GM18873 (cell line): ENCODE measurements at regions not wholly inside any gene's neighbourhood (a gene's known extent, or its start where the extent isn't known, plus 50 kb on each side); places are given as distances from the start of the nearest gene placed in this dataset.

Experiments used
- ATAC-seq: cut with Tn5 transposase; IDR thresholded peaks from one replicate; pipeline ENCODE4 v1.9.1; 2021; ENCODE audit warnings: mild to moderate bottlenecking, moderate library complexity, moderate number of reproducible peaks; ENCODE audit not compliant: unreplicated experiment, low FRiP score

GRCh38 chrX:39601231-39602177 lies 496.3 kb downstream of the BCOR start:
- no peak for ATAC-seq

- ATAC-seq, result no peak
Observed at GRCh38 chrX:39602195-39602594, 495.6 kb downstream of the BCOR start.

GRCh38 chrX:39603230-39603629 lies 494.5 kb downstream of the BCOR start:
- ATAC-seq, result no peak

DNA sequence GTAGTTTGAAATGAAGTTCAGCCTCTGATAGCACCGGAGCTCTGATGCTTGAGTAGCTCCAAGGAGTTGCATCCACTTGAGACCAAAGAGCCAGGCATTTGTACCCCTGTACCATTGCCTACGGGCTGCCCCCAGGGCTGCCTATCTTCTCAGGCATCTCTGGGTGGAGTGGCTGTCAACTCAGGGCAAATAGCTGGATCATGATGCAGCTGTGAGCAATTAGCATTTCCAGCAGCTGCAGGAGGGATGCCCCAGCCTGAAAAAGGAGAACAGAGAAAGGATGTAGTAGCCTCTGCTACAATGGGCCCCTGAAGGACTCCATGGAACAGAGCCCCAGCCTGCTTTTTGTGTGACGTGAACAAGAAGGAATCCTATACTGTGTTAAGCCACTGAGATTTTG lies 492.6 kb downstream of the BCOR start:
- ATAC-seq, result no peak

GRCh38 chrX:39605866-39606265 lies 491.9 kb downstream of the BCOR start:
- no peak for ATAC-seq

DNA sequence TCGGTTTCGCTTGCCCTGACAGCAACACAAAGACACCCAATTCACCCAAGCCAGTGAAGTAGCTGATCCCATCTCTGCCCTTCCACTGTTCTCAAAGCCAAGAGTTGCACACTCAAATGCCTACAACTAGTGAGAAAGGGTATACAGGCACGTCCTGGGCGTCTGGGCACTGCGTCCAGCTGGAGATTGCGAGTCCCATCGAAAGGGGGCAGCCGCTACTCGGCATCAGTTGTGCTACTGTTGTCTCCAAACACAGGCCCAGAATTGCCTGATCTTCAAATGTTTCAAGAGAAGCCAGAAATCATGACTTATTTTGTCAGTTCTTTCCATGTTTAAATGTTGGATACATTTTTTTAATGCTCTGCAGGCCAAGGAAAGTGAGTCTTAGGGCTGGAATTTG lies 487.8 kb downstream of the BCOR start:
- ATAC-seq, result no peak

GRCh38 chrX:39611468-39611867 lies 486.3 kb downstream of the BCOR start:
- ATAC-seq, result no peak

DNA sequence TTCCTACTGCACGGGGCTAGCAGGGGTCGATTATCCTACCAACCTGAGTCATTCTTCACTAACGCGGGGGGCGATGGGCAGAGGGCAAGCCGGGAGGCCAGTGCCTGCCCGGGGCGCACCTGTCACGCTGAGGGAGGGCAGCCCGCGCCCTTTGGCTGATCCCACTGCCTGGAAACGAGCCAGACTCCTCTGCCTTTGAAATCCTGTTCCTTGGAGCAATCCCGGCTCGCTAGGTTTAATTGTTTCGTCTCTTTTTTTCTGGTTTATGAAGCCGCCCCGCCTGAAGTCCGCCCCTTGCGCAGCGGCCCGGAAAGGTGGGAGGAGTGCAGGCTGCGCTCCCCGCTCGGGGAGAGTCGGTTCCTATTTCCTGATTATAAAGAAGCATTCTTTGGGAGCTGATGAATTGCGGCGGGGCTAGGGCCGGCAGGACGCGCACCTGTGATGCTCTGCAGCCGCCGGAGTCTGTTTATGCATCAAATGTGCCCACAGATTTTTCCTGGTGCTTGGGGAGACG lies 484.2 kb downstream of the BCOR start:
- no peak for ATAC-seq

GRCh38 chrX:39613997-39614679 lies 483.6 kb downstream of the BCOR start:
- no peak for ATAC-seq

DNA sequence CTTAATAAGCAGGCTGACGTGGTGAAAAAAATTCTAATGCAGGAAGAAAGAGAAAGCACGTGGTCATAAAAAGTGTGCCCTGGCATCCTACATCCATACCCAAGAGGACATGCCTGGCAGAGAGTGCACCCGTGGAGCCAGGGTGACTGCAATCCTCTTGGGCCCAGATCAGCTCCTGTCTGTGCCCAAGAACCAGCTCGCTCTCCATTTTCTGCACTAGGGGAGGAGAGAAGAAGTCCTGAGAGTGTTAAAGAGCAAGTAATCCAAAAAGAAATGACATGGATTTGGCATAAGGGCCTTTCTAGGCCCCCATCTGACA lies 483.1 kb downstream of the BCOR start:
- no peak for ATAC-seq

DNA sequence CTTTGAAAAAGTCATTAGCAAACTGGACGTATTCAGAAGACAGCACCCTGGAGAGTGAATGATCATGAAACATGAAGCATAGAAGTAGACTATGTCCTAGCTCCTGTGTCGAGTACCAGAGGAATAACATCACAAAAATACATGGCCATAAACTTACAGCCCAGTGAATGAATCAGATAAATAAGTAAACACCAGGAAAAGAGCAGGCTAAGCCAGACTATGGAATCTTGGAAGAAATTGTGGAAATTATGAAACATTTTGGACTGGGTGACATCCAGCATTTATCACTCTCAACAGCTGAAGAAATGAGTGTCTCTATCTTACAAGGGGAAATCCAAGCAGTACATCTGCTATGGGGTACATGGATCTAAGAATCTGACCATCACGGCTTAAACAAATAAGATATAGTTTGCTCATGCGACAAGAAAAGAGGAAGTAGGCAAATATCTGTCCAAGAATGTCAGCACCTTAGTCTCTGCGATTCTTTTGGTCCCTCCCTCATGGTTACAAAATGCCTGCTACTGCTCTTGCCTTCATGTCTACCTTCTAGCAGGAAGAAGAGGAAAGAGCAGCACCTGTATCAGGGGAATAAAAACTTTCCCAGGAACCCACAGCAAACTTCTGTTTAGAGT lies 481.5 kb downstream of the BCOR start:
- ATAC-seq, result no peak

DNA sequence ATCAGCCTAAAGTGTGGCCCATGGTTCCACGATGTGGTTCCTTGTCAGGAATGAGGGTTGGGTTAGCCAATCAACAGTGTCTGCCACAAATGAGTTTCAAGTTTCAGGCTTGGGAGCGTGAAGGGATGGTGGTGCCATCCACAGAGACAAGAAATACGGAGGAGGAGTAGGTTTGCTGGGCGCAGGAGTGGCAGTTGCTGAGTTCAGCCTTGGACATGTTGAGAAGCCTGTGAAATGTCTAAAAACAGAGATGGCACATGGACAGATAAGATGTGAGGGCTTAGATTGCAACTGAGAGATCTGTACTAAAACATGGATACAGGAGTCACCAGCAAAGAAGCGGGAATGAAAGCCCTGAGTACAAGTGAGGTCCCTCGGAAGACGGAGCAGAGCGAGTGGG lies 481.0 kb downstream of the BCOR start:
- no peak for ATAC-seq

DNA sequence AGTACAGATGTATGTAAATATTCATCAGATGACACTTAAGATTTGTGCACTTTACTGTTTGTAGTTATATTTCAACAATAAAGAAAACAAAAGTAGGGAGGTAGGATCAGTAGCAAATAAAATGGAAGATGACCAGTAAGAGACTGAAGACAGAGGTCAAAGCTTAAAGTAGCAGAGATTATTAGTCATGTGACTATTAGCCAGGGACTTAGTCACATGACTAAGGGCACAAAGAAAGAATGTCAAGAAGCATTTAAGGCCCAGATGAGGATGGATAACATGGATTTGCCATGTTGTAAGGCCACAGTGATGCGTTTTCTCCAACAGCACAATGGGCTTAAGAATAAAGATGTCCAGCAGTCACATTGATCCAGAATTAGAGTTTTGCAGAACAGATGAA lies 479.6 kb downstream of the BCOR start:
- ATAC-seq, result no peak

DNA sequence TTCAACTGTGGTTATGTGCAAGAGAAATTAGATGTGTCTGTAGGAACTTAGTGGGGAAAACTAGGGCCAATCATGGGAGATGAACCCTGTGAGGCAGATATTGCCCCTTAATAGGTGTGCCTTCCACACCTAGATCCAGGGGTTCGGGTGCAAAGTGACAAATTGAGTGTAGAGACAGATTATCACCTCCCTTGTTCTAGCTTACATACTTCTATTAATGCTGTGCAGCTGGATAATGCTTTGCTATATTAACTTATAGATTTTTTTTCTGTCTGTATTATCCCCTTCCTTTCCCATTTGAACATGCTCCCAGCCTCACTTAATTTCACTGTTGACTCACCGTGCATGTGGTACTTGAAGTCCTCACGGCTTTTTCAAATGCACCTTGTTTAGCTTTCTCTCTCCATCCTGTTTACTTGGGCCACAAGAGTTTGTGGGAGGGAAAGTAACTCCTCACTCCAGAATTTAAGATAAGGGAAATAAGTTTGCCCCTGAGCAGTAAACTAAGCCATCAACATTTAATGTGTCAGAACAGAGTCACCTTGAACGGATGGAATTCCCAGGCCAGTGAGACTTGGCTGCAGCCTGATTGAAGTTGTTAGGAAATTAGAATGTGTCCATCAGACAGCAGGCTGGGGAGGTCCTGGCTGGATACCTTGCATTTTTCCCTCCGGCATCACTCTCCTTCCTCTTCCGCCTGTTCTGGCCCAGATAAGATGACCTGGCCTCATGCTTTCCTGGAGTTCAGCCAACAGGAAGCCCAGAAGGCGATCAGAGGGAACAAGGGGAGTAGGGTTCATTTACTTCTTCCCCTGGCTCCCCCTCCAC lies 478.4 kb downstream of the BCOR start:
- no peak for ATAC-seq

- no peak for ATAC-seq
Observed at GRCh38 chrX:39624166-39624565, 473.6 kb downstream of the BCOR start.

DNA sequence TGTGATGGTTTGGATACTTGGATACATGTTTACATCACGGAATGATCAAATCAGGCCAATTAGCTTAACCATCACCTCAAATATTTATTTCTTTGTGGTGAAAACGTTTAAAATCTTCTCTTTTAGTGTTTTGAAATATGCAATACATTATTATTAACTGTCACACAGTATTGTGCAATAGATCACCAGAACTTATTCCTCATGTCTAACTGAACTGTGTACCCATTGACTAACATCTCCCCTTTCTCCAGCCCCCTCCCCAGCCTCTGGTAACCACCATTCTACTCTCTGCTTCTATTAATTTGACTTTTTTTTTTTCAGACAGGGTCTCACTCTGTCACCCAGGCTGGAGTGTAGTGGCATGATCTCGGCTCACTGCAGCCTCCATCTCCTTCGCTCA lies 471.9 kb downstream of the BCOR start:
- no peak for ATAC-seq

GRCh38 chrX:39626749-39627148 lies 471.0 kb downstream of the BCOR start:
- no peak for ATAC-seq

GRCh38 chrX:39627257-39627656 lies 470.5 kb downstream of the BCOR start:
- ATAC-seq, result no peak

GRCh38 chrX:39629001-39629400 lies 468.8 kb downstream of the BCOR start:
- ATAC-seq, result no peak

GRCh38 chrX:39630344-39630743 lies 467.4 kb downstream of the BCOR start:
- no peak for ATAC-seq
